ENCODE measurements at regions not wholly inside any gene's neighbourhood (a gene's known extent, or its start where the extent isn't known, plus 50 kb on each side); places are given as distances from the start of the nearest gene placed in this dataset.

GRCh38 chr20:22431419-22431818 lies 153.0 kb downstream of the FOXA2 start:
- no peak for DNase-seq (ENCODE audit: low read depth)

GRCh38 chr20:22430746-22431168 lies 153.6 kb downstream of the FOXA2 start:
- no peak for DNase-seq (ENCODE audit: low read depth)

GRCh38 chr20:22430154-22430745 lies 154.1 kb downstream of the FOXA2 start:
- DNase-seq (ENCODE audit: low read depth): no peak

- no peak for DNase-seq (ENCODE audit: low read depth)
These were observed 154.9 kb downstream of the FOXA2 start for GRCh38 chr20:22429175-22430153.

- DNase-seq (ENCODE audit: low read depth): no peak
These were observed 156.3 kb downstream of the FOXA2 start for GRCh38 chr20:22428051-22428450.

GRCh38 chr20:22426772-22427171 lies 157.6 kb downstream of the FOXA2 start:
- no peak for DNase-seq (ENCODE audit: low read depth)

GRCh38 chr20:22425344-22426295 lies 158.8 kb downstream of the FOXA2 start:
- no peak for DNase-seq (ENCODE audit: low read depth)

GRCh38 chr20:22423190-22423832 lies 161.1 kb downstream of the FOXA2 start:
- no peak for DNase-seq (ENCODE audit: low read depth)

- no peak for DNase-seq (ENCODE audit: low read depth)
These were observed 164.2 kb downstream of the FOXA2 start for GRCh38 chr20:22420116-22420598.

GRCh38 chr20:22418738-22419137 lies 165.6 kb downstream of the FOXA2 start:
- no peak for DNase-seq (ENCODE audit: low read depth)

GRCh38 chr20:22414305-22414742 lies 170.0 kb downstream of the FOXA2 start:
- DNase-seq (ENCODE audit: low read depth): no peak

GRCh38 chr20:22412977-22413868 lies 171.1 kb downstream of the FOXA2 start:
- DNase-seq (ENCODE audit: low read depth): no peak

GRCh38 chr20:22411627-22412450 lies 172.5 kb downstream of the FOXA2 start:
- no peak for DNase-seq (ENCODE audit: low read depth)

GRCh38 chr20:22411286-22411626 lies 173.1 kb downstream of the FOXA2 start:
- no peak for DNase-seq (ENCODE audit: low read depth)

GRCh38 chr20:22410556-22411130 lies 173.7 kb downstream of the FOXA2 start:
- no peak for DNase-seq (ENCODE audit: low read depth)

- DNase-seq (ENCODE audit: low read depth): no peak
These were observed 175.6 kb downstream of the FOXA2 start for GRCh38 chr20:22408521-22409402.

GRCh38 chr20:22407237-22408193 lies 176.9 kb downstream of the FOXA2 start:
- no peak for DNase-seq (ENCODE audit: low read depth)

Data from activated gamma-delta T cell treated with anti-CD3 and anti-CD28 coated beads, Interleukin-2, amount 50 U/mL, for 16 hours (primary cell).